Nephron progenitor cell (in vitro differentiated cells): ENCODE measurements at regions not wholly inside any gene's neighbourhood (a gene's known extent, or its start where the extent isn't known, plus 50 kb on each side); places are given as distances from the start of the nearest gene placed in this dataset.

Source experiments
- DNase-seq: peaks from one replicate; pipeline ENCODE4 v3.0.0; 2021
- H3K27ac Mint-ChIP-seq: 2 replicates; pipeline ENCODE4 v1.8.0; 2021; ENCODE audit warnings: mild to moderate bottlenecking, moderate library complexity, mixed read lengths
- H3K27me3 Mint-ChIP-seq: 2 replicates; pipeline ENCODE4 v1.8.0; 2021; ENCODE audit warnings: mild to moderate bottlenecking, low read depth, mixed read lengths; ENCODE audit not compliant: poor library complexity
- H3K36me3 Mint-ChIP-seq: 2 replicates; pipeline ENCODE4 v1.8.0; 2021; ENCODE audit warnings: low read depth, mixed read lengths
- H3K4me1 Mint-ChIP-seq: 2 replicates; pipeline ENCODE4 v1.8.0; 2021; ENCODE audit warnings: mixed read lengths
- H3K4me3 Mint-ChIP-seq: 2 replicates; pipeline ENCODE4 v1.8.0; 2021; ENCODE audit warnings: mild to moderate bottlenecking, moderate library complexity, mixed read lengths
- H3K9me3 Mint-ChIP-seq: 2 replicates; pipeline ENCODE4 v1.8.0; 2021; ENCODE audit warnings: mild to moderate bottlenecking, moderate library complexity, mixed read lengths
- CTCF ChIP-seq: fragments of 200-600 bp; sonication (generic); IDR thresholded peaks from 2 replicates; pipeline ENCODE4 v1.5.0; 2021; ENCODE audit warnings: antibody characterized with exemption

DNA sequence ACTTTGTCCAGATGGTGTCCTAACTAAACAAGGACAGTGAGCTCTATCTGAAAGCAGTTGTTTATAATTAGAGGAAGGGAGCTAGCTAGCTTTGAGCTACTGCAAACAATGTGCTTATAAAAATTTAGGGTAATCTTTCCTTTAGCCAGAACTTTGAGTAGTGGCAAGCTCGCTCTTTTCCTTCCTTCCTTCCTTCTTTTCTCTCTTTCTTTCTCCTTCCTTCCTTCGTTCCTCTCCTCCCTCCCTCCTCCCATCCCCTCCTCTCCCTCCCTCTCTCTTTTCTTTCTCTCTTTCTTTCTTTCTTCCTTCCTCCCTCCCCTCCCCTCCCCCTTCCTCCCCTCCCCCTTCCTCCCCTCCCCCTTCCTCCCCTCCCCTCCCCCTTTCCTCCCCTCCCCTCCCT lies 520.1 kb downstream of the INHBA start:
- Mint-ChIP-seq H3K27me3 (no peaks in the 10 kb centered on the region), H3K4me3 (no peak overlapping the region), H3K4me1 (peaks cover 18% of the 10 kb centered on the region), H3K36me3 (no peaks in the 10 kb centered on the region), H3K27ac (no peak overlapping the region), H3K9me3 (no peaks in the 10 kb centered on the region)
- TF ChIP-seq CTCF: no peak
- no peak for DNase-seq

DNA sequence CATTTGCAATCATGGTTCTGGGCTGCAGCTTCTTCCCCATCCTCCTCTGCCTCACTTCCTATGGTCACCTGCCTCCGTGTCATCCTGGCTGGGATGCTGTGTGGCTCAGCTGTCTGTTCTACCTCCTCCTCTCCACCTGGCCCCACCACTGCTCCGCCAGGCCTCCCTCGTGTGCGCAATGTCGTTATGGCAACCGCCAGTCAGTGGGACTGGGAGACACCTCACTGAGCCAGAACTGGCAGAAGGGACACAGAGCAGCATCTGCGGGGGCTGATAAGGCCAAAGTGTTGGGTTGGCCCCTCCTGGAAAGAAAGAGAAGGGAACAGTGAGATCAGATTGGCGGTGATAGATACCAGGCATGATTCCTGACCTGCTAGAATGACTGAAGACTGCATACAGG lies 527.5 kb downstream of the INHBA start:
- no peak for TF ChIP-seq CTCF
- Mint-ChIP-seq H3K9me3 (no peaks in the 10 kb centered on the region), H3K36me3 (no peaks in the 10 kb centered on the region), H3K27me3 (no peaks in the 10 kb centered on the region), H3K4me1 (peaks cover 22% of the 10 kb centered on the region), H3K27ac (peak overlapping the region; percentile 34), H3K4me3 (no peak overlapping the region)
- no peak for DNase-seq

DNA sequence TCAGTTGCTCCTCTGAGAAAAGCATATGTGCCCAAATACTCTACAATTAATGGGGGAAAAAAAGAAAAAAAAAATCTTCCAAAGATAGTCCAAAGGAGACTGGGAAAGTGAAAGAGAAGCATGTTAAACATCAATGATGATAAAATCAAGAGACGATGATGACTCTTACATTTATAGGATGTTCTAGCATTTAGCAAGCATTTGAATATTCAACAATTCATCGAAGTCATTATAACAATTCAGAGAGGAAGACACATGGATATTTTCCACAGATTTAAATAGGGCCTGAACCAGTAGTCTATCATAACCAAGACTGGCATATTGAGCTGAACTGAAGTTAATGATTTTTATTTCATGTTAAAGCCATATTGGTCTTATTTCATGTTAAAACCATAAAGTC lies 528.4 kb downstream of the INHBA start:
- no peak for TF ChIP-seq CTCF
- Mint-ChIP-seq H3K36me3 (no peaks in the 10 kb centered on the region), H3K9me3 (no peaks in the 10 kb centered on the region), H3K4me1 (peaks cover 22% of the 10 kb centered on the region), H3K4me3 (no peak overlapping the region), H3K27me3 (no peaks in the 10 kb centered on the region), H3K27ac (no peak overlapping the region)
- DNase-seq: no peak

GRCh38 chr7:41170466-41170865 lies 532.4 kb downstream of the INHBA start:
- no peak for DNase-seq
- Mint-ChIP-seq H3K4me1 (peaks cover 8% of the 10 kb centered on the region), H3K36me3 (no peaks in the 10 kb centered on the region), H3K27me3 (no peaks in the 10 kb centered on the region), H3K9me3 (no peaks in the 10 kb centered on the region), H3K4me3 (no peak overlapping the region), H3K27ac (no peak overlapping the region)
- TF ChIP-seq CTCF: no peak

DNA sequence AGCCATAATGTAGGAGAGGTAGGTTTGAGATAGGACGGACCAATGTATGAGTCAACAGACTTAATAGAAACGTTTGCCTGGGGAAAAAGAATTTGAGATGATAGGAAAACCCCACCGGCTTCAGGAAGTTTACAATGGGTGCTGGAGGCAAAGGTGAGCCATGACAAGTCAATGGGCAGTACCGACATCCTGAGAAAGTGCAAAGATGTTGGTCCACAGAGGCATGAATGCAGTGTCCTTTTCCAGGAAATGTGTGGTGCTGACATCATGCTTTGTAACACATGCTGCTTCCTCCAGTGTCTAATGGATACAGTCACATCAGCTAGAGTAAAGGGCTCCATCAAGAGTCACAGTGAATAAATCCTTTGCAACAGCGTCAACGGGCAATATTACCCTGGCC lies 533.6 kb downstream of the INHBA start:
- H3K27ac Mint-ChIP-seq: no peak overlapping the region
- no peak overlapping the region for H3K4me3 Mint-ChIP-seq
- TF ChIP-seq CTCF: no peak
- no peaks in the 10 kb centered on the region for H3K27me3 Mint-ChIP-seq
- no peaks in the 10 kb centered on the region for H3K36me3 Mint-ChIP-seq
- no peaks in the 10 kb centered on the region for H3K9me3 Mint-ChIP-seq
- peaks cover 6% of the 10 kb centered on the region for H3K4me1 Mint-ChIP-seq
- no peak for DNase-seq

GRCh38 chr7:41167836-41168235 lies 535.1 kb downstream of the INHBA start:
- Mint-ChIP-seq H3K36me3 (no peaks in the 10 kb centered on the region), H3K27me3 (no peaks in the 10 kb centered on the region), H3K27ac (no peak overlapping the region), H3K4me3 (no peak overlapping the region), H3K9me3 (no peaks in the 10 kb centered on the region), H3K4me1 (peaks cover 6% of the 10 kb centered on the region)
- no peak for DNase-seq
- no peak for TF ChIP-seq CTCF
